Calu3 (cell line): ENCODE measurements at regions not wholly inside any gene's neighbourhood (a gene's known extent, or its start where the extent isn't known, plus 50 kb on each side); places are given as distances from the start of the nearest gene placed in this dataset.

Source experiments
- BruUV-seq: library from RNA; stranded (reverse); fragments of 400-500 nt; replicated peaks from 2 replicates; lab custom pipeline; 2021; lab: Mats Ljungman, UMichigan
- CTCF ChIA-PET: fragments of 300-600 bp; sonication (Branson Sonifier 250); formaldehyde crosslinking; loops from one replicate; lab custom pipeline; 2022; ENCODE audit warnings: antibody characterized with exemption; lab: Charles Lee
- DNase-seq: peaks from one replicate; pipeline ENCODE4 v3.0.0; 2022
- H3K27ac Mint-ChIP-seq: one replicate; pipeline ENCODE4 v1.8.0; 2022; ENCODE audit warnings: mixed read lengths; ENCODE audit not compliant: unreplicated experiment
- H3K27me3 Mint-ChIP-seq: one replicate; pipeline ENCODE4 v1.8.0; 2022; ENCODE audit warnings: mixed read lengths; ENCODE audit not compliant: unreplicated experiment
- H3K36me3 Mint-ChIP-seq: one replicate; pipeline ENCODE4 v1.8.0; 2022; ENCODE audit warnings: mild to moderate bottlenecking, moderate library complexity, mixed read lengths; ENCODE audit not compliant: insufficient read depth, unreplicated experiment
- H3K4me1 Mint-ChIP-seq: one replicate; pipeline ENCODE4 v1.8.0; 2022; ENCODE audit warnings: mild to moderate bottlenecking, low read depth, mixed read lengths; ENCODE audit not compliant: unreplicated experiment
- H3K4me3 Mint-ChIP-seq: one replicate; pipeline ENCODE4 v1.8.0; 2022; ENCODE audit warnings: mild to moderate bottlenecking, low read depth, moderate library complexity, mixed read lengths; ENCODE audit not compliant: unreplicated experiment
- H3K9me3 Mint-ChIP-seq: one replicate; pipeline ENCODE4 v1.8.0; 2022; ENCODE audit warnings: low read depth, mixed read lengths; ENCODE audit not compliant: unreplicated experiment
- CTCF ChIP-seq: fragments of 200-600 bp; IDR thresholded peaks from one replicate; pipeline ENCODE4 v1.8.0; 2022; ENCODE audit warnings: antibody characterized with exemption; ENCODE audit not compliant: unreplicated experiment
- intact Hi-C: fragments of 100-400 bp; cut with micrococcal nuclease; formaldehyde crosslinking; loops from one replicate; pipeline ENCODE4 v1.10.0; 2022; ENCODE audit not compliant: unreplicated experiment

GRCh38 chr7:31398815-31399214 is 58.3 kb upstream of the NEUROD6 start:
- Mint-ChIP-seq H3K9me3 (no peaks in the 10 kb centered on the region), H3K36me3 (no peaks in the 10 kb centered on the region), H3K4me1 (no peaks in the 10 kb centered on the region), H3K4me3 (no peak overlapping the region), H3K27ac (no peak overlapping the region), H3K27me3 (no peaks in the 10 kb centered on the region)
- intact Hi-C loops, result no loop called here
- no TSS peak for BruUV-seq
- no peak for DNase-seq
- CTCF ChIA-PET, result interaction anchor here (0.6 kb wide), 1 partner anchor 921 kb away, joined by 3 read pairs; no protein-coding TSS in a partner anchor
- no peak for TF ChIP-seq CTCF

GRCh38 chr7:31407178-31407676 is 66.7 kb upstream of the NEUROD6 start:
- H3K27me3 Mint-ChIP-seq, result no peaks in the 10 kb centered on the region
- no peak overlapping the region for H3K27ac Mint-ChIP-seq
- no TSS peak for BruUV-seq
- TF ChIP-seq CTCF, result no peak
- H3K36me3 Mint-ChIP-seq, result peaks cover 4% of the 10 kb centered on the region
- DNase-seq, result no peak
- intact Hi-C loops, result no loop called here
- no peaks in the 10 kb centered on the region for H3K9me3 Mint-ChIP-seq
- peaks cover 28% of the 10 kb centered on the region for H3K4me1 Mint-ChIP-seq
- CTCF ChIA-PET, result no interaction called here
- H3K4me3 Mint-ChIP-seq, result no peak overlapping the region

- CTCF ChIA-PET, result interaction anchor here (0.8 to 1.2 kb wide), 7 partner anchors 8 to 225 kb away, joined by 3 to 10 read pairs (median 4); no protein-coding TSS in a partner anchor
- peak overlapping the region; percentile 50 for H3K27ac Mint-ChIP-seq
These were observed 67.7 kb upstream of the NEUROD6 start for GRCh38 chr7:31408140-31408729.

GRCh38 chr7:31410265-31410664 is 69.7 kb upstream of the NEUROD6 start:
- intact Hi-C loops, result no loop called here
- Mint-ChIP-seq H3K27ac (peak overlapping the region; percentile 40), H3K4me1 (peaks cover 28% of the 10 kb centered on the region), H3K9me3 (no peaks in the 10 kb centered on the region), H3K4me3 (no peak overlapping the region), H3K36me3 (peaks cover 4% of the 10 kb centered on the region), H3K27me3 (no peaks in the 10 kb centered on the region)
- TF ChIP-seq CTCF, result no peak
- no peak for DNase-seq
- no TSS peak for BruUV-seq
- CTCF ChIA-PET, result interaction anchor here (0.7 to 0.8 kb wide), 2 partner anchors 10 to 223 kb away, joined by 3 read pairs; no protein-coding TSS in a partner anchor

More at GRCh38 chr7:31408140-31408729, 67.7 kb upstream of the NEUROD6 start:
- Mint-ChIP-seq H3K4me3 (no peak overlapping the region), H3K36me3 (peaks cover 4% of the 10 kb centered on the region), H3K27me3 (no peaks in the 10 kb centered on the region), H3K4me1 (peaks cover 28% of the 10 kb centered on the region), H3K9me3 (no peaks in the 10 kb centered on the region)
- no TSS peak for BruUV-seq
- intact Hi-C loops, result no loop called here
- TF ChIP-seq CTCF, result no peak
- DNase-seq, result peak; percentile 36
